SK-N-SH (cell line): ENCODE measurements at regions not wholly inside any gene's neighbourhood (a gene's known extent, or its start where the extent isn't known, plus 50 kb on each side); places are given as distances from the start of the nearest gene placed in this dataset.

Experiments used
- CTCF ChIA-PET: fragments of 300-600, 350-600 bp; formaldehyde crosslinking; extraction: SDS; loops from one replicate; lab custom pipeline; 2021; lab: Yijun Ruan, JAX
- POLR2A ChIA-PET: fragments of 350-600 bp; sonication (Branson Sonifier 250); formaldehyde crosslinking; extraction: SDS; loops from one replicate; lab custom pipeline; 2020; ENCODE audit warnings: antibody characterized with exemption, inconsistent platforms; lab: Yijun Ruan, JAX
- DNase-seq: peaks from one replicate; pipeline ENCODE4 v3.0.0; 2012
- H2AFZ ChIP-seq: fragments of 200-600 bp; sonication (generic); 2 replicates; pipeline ENCODE4 v1.8.1; 2016; ENCODE audit warnings: antibody characterized with exemption, mild to moderate bottlenecking, low read depth
- H3F3A ChIP-seq: fragments of 200-600 bp; sonication (generic); replicated peaks from 2 replicates; pipeline ENCODE3; 2016; ENCODE audit warnings: antibody characterized with exemption, mild to moderate bottlenecking; ENCODE audit not compliant: insufficient read depth
- H3K27ac ChIP-seq, 2 experiments: fragments of 200-500 bp in 1 of 2; fragments of 200-600 bp in 1 of 2; sonication (Bioruptor generic) in 1 of 2; sonication (generic), shearing (Covaris generic) in 1 of 2; 2 replicates each; pipeline versions ENCODE4 v1.5.1 to v1.6.1; 2014 to 2016; ENCODE audit warnings: low read depth in 2 of 2, inconsistent platforms in 1 of 2, low read length in 1 of 2, mild to moderate bottlenecking in 1 of 2, mixed read lengths in 1 of 2
- H3K27me3 ChIP-seq: fragments of 200-600 bp; sonication (generic), shearing (Covaris generic); 2 replicates; pipeline ENCODE4 v1.6.1; 2016; ENCODE audit warnings: mixed run types; ENCODE audit not compliant: insufficient read depth
- H3K36me3 ChIP-seq, 2 experiments: fragments of 200-500 bp in 1 of 2; fragments of 200-600 bp in 1 of 2; sonication (Bioruptor generic) in 1 of 2; sonication (generic) in 1 of 2; replicated peaks in 1 of 2; 2 replicates each; pipeline versions ENCODE3 to v1.5.1; 2014 to 2016; ENCODE audit warnings: low read length in 1 of 2, mild to moderate bottlenecking in 1 of 2; ENCODE audit not compliant: insufficient read depth in 2 of 2, control insufficient read depth in 1 of 2
- H3K4me1 ChIP-seq, 2 experiments: fragments of 200-500 bp in 1 of 2; fragments of 200-600 bp in 1 of 2; sonication (Bioruptor generic) in 1 of 2; sonication (generic), shearing (Covaris generic) in 1 of 2; 2 replicates each; pipeline versions ENCODE4 v1.5.1 to v1.6.1; 2014 to 2016; ENCODE audit warnings: low read depth in 1 of 2, low read length in 1 of 2, mixed run types in 1 of 2; ENCODE audit not compliant: insufficient read depth in 2 of 2, control insufficient read depth in 1 of 2
- H3K4me2 ChIP-seq: fragments of 200-600 bp; sonication (generic), shearing (Covaris generic); 2 replicates; pipeline ENCODE4 v1.6.1; 2017; ENCODE audit warnings: mixed run types
- H3K4me3 ChIP-seq, 2 experiments: fragments of 200-500 bp in 1 of 2; fragments of 200-600 bp in 1 of 2; sonication (Bioruptor generic) in 1 of 2; sonication (generic), shearing (Covaris generic) in 1 of 2; 2 replicates each; pipeline versions ENCODE4 v1.5.1 to v1.8.1; 2014 to 2016; ENCODE audit warnings: low read depth in 2 of 2, inconsistent platforms in 1 of 2, low read length in 1 of 2, mild to moderate bottlenecking in 1 of 2, mixed read lengths in 1 of 2, moderate library complexity in 1 of 2
- H3K79me2 ChIP-seq: fragments of 200-600 bp; sonication (generic); 2 replicates; pipeline ENCODE4 v1.8.1; 2017; ENCODE audit warnings: mild to moderate bottlenecking; ENCODE audit not compliant: insufficient read depth
- H3K9ac ChIP-seq: fragments of 200-600 bp; sonication (generic); 2 replicates; pipeline ENCODE4 v1.6.1; 2017; ENCODE audit warnings: mixed run types
- H3K9me2 ChIP-seq: fragments of 200-600 bp; sonication (generic); 2 replicates; pipeline ENCODE4 v1.6.1; 2017; ENCODE audit warnings: mixed run types
- H3K9me3 ChIP-seq: fragments of 200-600 bp; sonication (generic); 2 replicates; pipeline ENCODE4 v1.6.1; 2017; ENCODE audit warnings: mixed run types, mild to moderate bottlenecking, moderate library complexity
- H4K20me1 ChIP-seq: fragments of 200-600 bp; sonication (generic); 2 replicates; pipeline ENCODE4 v1.6.1; 2017; ENCODE audit warnings: mild to moderate bottlenecking, mixed run types; ENCODE audit not compliant: insufficient read depth
- CHD2 ChIP-seq: fragments of 150-350 bp; IDR thresholded peaks from 2 replicates; pipeline ENCODE4 v1.6.1; 2018; ENCODE audit warnings: low read length; ENCODE audit not compliant: partially characterized antibody
- ELF1 ChIP-seq: IDR thresholded peaks from 2 replicates; pipeline ENCODE4 v1.4.0; 2012
- EZH2phosphoT487 ChIP-seq: fragments of 200-600 bp; sonication (generic); IDR thresholded peaks from 2 replicates; pipeline ENCODE4 v1.6.1; 2017; ENCODE audit warnings: low read depth, mixed run types, mild to moderate bottlenecking, antibody characterized with exemption, moderate library complexity, borderline replicate concordance
- FOSL2 ChIP-seq: IDR thresholded peaks from 2 replicates; pipeline ENCODE4 v1.4.0; 2012; ENCODE audit warnings: low read depth, mild to moderate bottlenecking, moderate library complexity, borderline replicate concordance
- FOXJ3 ChIP-seq: sonication (generic); formaldehyde crosslinking; IDR thresholded peaks from 2 replicates; pipeline ENCODE4 v1.5.1; 2020; ENCODE audit warnings: mild to moderate bottlenecking, missing genetic modification reagents
- FOXM1 ChIP-seq: IDR thresholded peaks from 2 replicates; pipeline ENCODE4 v1.4.0; 2012; ENCODE audit warnings: low read depth, mild to moderate bottlenecking
- GATA2 ChIP-seq: sonication (generic); formaldehyde crosslinking; IDR thresholded peaks from 2 replicates; pipeline ENCODE4 v1.5.0; 2020; ENCODE audit warnings: mild to moderate bottlenecking, missing genetic modification reagents
- MEF2A ChIP-seq: IDR thresholded peaks from 2 replicates; pipeline ENCODE4 v1.4.0; 2012; ENCODE audit warnings: low read depth, borderline replicate concordance
- NRF1 ChIP-seq: IDR thresholded peaks from 2 replicates; pipeline ENCODE4 v1.6.1; 2012; ENCODE audit warnings: low read depth, mild to moderate bottlenecking, low read length
- POLR2AphosphoS5 ChIP-seq: IDR thresholded peaks from 2 replicates; pipeline ENCODE4 v1.6.1; 2012; ENCODE audit warnings: low read depth, low read length
- RAD21 ChIP-seq: IDR thresholded peaks from 2 replicates; pipeline ENCODE4 v1.6.1; 2012; ENCODE audit warnings: mild to moderate bottlenecking, low read length
- RCOR1 ChIP-seq: fragments of 150-350 bp; IDR thresholded peaks from 2 replicates; pipeline ENCODE4 v1.6.1; 2017; ENCODE audit warnings: antibody characterized with exemption, low read length
- SIN3A ChIP-seq: IDR thresholded peaks from 2 replicates; pipeline ENCODE4 v1.6.1; 2012; ENCODE audit warnings: low read depth, mild to moderate bottlenecking, low read length, moderate library complexity, borderline replicate concordance
- TAF1 ChIP-seq: IDR thresholded peaks from 2 replicates; pipeline ENCODE4 v1.6.1; 2012; ENCODE audit warnings: low read depth, mild to moderate bottlenecking, low read length, moderate library complexity, borderline replicate concordance
- TCF12 ChIP-seq: IDR thresholded peaks from 2 replicates; pipeline ENCODE4 v1.4.0; 2012
- TEAD4 ChIP-seq: IDR thresholded peaks from 2 replicates; pipeline ENCODE4 v1.4.0; 2012; ENCODE audit warnings: mild to moderate bottlenecking, borderline replicate concordance; ENCODE audit not compliant: insufficient read depth
- WGBS: methylation state at CpG from one replicate; pipeline ENCODE4 v1.1.6; 2017; ENCODE audit warnings: low lambda C conversion rate; 5-methylcytosine and 5-hydroxymethylcytosine counted together
- TF ChIP-seq, protein P1 (sequence below): IDR thresholded peaks from 2 replicates; pipeline ENCODE4 v1.4.0; 2012; ENCODE audit warnings: low read depth
- TF ChIP-seq, protein P2 (sequence below): IDR thresholded peaks from 2 replicates; pipeline ENCODE4 v1.4.0; 2012; ENCODE audit warnings: low read depth, borderline replicate concordance
- TF ChIP-seq, protein P3 (sequence below): IDR thresholded peaks from 2 replicates; pipeline ENCODE4 v1.6.1; 2012; ENCODE audit warnings: mild to moderate bottlenecking, low read depth, low read length, moderate library complexity
- TF ChIP-seq, protein P4 (sequence below): fragments of 150-350 bp; IDR thresholded peaks from 2 replicates; pipeline ENCODE4 v1.6.1; 2016; ENCODE audit warnings: mild to moderate bottlenecking, low read depth, low read length

DNA sequence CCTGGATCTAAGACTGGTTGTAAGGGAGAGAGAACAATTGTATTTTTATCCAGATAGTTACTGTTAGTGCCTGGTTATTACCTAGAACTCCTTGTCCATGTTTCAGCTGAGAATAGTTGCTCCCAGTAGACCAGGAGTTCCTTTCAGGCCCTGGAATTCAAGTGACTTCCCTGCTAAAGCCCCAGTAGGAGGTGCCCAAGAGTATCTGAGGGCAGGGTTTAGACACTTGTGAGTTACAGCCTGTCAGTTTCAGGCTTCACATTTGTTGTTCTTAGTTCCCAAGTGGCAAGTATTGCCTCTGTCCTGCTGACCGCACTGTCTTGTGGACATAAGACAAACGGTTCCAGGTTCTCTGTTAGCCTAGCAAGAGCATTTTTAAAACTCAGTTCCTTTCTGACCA, 743.9 kb upstream of the SEMA6A start:
- no peaks in the 10 kb centered on the region for H3K36me3 ChIP-seq
- H3K9ac ChIP-seq, result no peak overlapping the region
- H3K9me2 ChIP-seq, result no peaks in the 10 kb centered on the region
- no peaks in the 10 kb centered on the region for H3K9me3 ChIP-seq
- DNase-seq, result no peak
- TF ChIP-seq, protein P1, sequence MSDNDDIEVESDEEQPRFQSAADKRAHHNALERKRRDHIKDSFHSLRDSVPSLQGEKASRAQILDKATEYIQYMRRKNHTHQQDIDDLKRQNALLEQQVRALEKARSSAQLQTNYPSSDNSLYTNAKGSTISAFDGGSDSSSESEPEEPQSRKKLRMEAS, result no peak
- TF ChIP-seq EZH2phosphoT487 (no peak), FOXJ3 (CRISPR knock-in tag) (no peak), GATA2 (no peak), TEAD4 (no peak), FOXM1 (no peak), SIN3A (no peak), ELF1 (no peak), RAD21 (no peak), CHD2 (no peak), FOSL2 (no peak), NRF1 (no peak), RCOR1 (no peak), POLR2AphosphoS5 (no peak), TAF1 (no peak), MEF2A (no peak), TCF12 (no peak)
- TF ChIP-seq, protein P2, sequence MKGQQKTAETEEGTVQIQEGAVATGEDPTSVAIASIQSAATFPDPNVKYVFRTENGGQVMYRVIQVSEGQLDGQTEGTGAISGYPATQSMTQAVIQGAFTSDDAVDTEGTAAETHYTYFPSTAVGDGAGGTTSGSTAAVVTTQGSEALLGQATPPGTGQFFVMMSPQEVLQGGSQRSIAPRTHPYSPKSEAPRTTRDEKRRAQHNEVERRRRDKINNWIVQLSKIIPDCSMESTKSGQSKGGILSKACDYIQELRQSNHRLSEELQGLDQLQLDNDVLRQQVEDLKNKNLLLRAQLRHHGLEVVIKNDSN, result no peak
- TF ChIP-seq, protein P3, sequence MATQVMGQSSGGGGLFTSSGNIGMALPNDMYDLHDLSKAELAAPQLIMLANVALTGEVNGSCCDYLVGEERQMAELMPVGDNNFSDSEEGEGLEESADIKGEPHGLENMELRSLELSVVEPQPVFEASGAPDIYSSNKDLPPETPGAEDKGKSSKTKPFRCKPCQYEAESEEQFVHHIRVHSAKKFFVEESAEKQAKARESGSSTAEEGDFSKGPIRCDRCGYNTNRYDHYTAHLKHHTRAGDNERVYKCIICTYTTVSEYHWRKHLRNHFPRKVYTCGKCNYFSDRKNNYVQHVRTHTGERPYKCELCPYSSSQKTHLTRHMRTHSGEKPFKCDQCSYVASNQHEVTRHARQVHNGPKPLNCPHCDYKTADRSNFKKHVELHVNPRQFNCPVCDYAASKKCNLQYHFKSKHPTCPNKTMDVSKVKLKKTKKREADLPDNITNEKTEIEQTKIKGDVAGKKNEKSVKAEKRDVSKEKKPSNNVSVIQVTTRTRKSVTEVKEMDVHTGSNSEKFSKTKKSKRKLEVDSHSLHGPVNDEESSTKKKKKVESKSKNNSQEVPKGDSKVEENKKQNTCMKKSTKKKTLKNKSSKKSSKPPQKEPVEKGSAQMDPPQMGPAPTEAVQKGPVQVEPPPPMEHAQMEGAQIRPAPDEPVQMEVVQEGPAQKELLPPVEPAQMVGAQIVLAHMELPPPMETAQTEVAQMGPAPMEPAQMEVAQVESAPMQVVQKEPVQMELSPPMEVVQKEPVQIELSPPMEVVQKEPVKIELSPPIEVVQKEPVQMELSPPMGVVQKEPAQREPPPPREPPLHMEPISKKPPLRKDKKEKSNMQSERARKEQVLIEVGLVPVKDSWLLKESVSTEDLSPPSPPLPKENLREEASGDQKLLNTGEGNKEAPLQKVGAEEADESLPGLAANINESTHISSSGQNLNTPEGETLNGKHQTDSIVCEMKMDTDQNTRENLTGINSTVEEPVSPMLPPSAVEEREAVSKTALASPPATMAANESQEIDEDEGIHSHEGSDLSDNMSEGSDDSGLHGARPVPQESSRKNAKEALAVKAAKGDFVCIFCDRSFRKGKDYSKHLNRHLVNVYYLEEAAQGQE, result no peak
- TF ChIP-seq, protein P4, sequence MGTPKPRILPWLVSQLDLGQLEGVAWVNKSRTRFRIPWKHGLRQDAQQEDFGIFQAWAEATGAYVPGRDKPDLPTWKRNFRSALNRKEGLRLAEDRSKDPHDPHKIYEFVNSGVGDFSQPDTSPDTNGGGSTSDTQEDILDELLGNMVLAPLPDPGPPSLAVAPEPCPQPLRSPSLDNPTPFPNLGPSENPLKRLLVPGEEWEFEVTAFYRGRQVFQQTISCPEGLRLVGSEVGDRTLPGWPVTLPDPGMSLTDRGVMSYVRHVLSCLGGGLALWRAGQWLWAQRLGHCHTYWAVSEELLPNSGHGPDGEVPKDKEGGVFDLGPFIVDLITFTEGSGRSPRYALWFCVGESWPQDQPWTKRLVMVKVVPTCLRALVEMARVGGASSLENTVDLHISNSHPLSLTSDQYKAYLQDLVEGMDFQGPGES, result no peak
- H3K4me3 ChIP-seq, result no peak overlapping the region
- ChIA-PET POLR2A (no interaction called here), CTCF (no interaction called here)
- H3K79me2 ChIP-seq, result no peaks in the 10 kb centered on the region
- H3F3A ChIP-seq, result no peaks in the 10 kb centered on the region
- no peak overlapping the region for H3K27ac ChIP-seq
- no peak overlapping the region for H2AFZ ChIP-seq
- H3K4me2 ChIP-seq, result no peak overlapping the region
- no peaks in the 10 kb centered on the region for H3K4me1 ChIP-seq
- H3K27me3 ChIP-seq, result no peaks in the 10 kb centered on the region
- H4K20me1 ChIP-seq, result no peaks in the 10 kb centered on the region
- 28% methylated on average over 2 of the region's 2 CpGs for WGBS
